SK-N-SH treated with all-trans-retinoic acid at 6 μM for 48 hours (cell line): ENCODE measurements at regions not wholly inside any gene's neighbourhood (a gene's known extent, or its start where the extent isn't known, plus 50 kb on each side); places are given as distances from the start of the nearest gene placed in this dataset.

Source experiments
- PATZ1 ChIP-seq: fragments of 250-450 bp; sonication (Bioruptor Pico); IDR thresholded peaks from 2 replicates; pipeline ENCODE4 v1.8.0; 2020; ENCODE audit warnings: mild to moderate bottlenecking, moderate library complexity, borderline replicate concordance
- RARB ChIP-seq: fragments of 250-450 bp; sonication (Bioruptor Pico); IDR thresholded peaks from 2 replicates; pipeline ENCODE4 v1.8.0; 2021; ENCODE audit warnings: mild to moderate bottlenecking, moderate library complexity
- TSHZ2 ChIP-seq: fragments of 250-450 bp; sonication (Bioruptor Pico); IDR thresholded peaks from 2 replicates; pipeline ENCODE4 v1.5.0; 2020; ENCODE audit warnings: mild to moderate bottlenecking, moderate library complexity

- no peak for TF ChIP-seq TSHZ2 (CRISPR knock-in tag)
- no peak for TF ChIP-seq RARB (CRISPR knock-in tag)
- TF ChIP-seq PATZ1 (CRISPR knock-in tag): no peak
Observed at GRCh38 chr6:23250556-23250955, 681.2 kb downstream of the HDGFL1 start.
